Muscle layer of colon (tissue), 2 donors: ENCODE measurements at regions not wholly inside any gene's neighbourhood (a gene's known extent, or its start where the extent isn't known, plus 50 kb on each side); places are given as distances from the start of the nearest gene placed in this dataset.
"Not testable (repeated sequence)": the region's sequence is repeated elsewhere in the genome, so short reads cannot be mapped to it uniquely, and the experiment has no call there.

Experiments
- H3K27ac ChIP-seq: one replicate; pipeline ENCODE4 v1.7.0; 2013; ENCODE audit warnings: low read depth, mild to moderate bottlenecking, low read length, moderate library complexity
- H3K27me3 ChIP-seq, 2 donors: one replicate each; pipeline ENCODE4 v1.7.0; 2013; ENCODE audit warnings: low read length in 2 of 2, mild to moderate bottlenecking in 2 of 2; ENCODE audit not compliant: insufficient read depth in 2 of 2, control insufficient read depth in 1 of 2
- H3K36me3 ChIP-seq: one replicate; pipeline ENCODE4 v1.7.0; 2013; ENCODE audit warnings: mild to moderate bottlenecking, low read length; ENCODE audit not compliant: insufficient read depth
- H3K4me1 ChIP-seq: one replicate; pipeline ENCODE4 v1.7.0; 2013; ENCODE audit warnings: mild to moderate bottlenecking, low read length; ENCODE audit not compliant: insufficient read depth
- H3K4me3 ChIP-seq, 2 donors: one replicate each; pipeline ENCODE4 v1.7.0; 2013; ENCODE audit warnings: low read length in 2 of 2, low read depth in 1 of 2, mild to moderate bottlenecking in 1 of 2, moderate library complexity in 1 of 2
- H3K9ac ChIP-seq: one replicate; pipeline ENCODE4 v1.7.0; 2013; ENCODE audit warnings: low read length
- H3K9me3 ChIP-seq: one replicate; pipeline ENCODE4 v1.7.0; 2013; ENCODE audit warnings: mild to moderate bottlenecking, low read length
- donor health status: abdominal sarcoma.
- donor health status: Adenocarcinoma of cecum.

DNA sequence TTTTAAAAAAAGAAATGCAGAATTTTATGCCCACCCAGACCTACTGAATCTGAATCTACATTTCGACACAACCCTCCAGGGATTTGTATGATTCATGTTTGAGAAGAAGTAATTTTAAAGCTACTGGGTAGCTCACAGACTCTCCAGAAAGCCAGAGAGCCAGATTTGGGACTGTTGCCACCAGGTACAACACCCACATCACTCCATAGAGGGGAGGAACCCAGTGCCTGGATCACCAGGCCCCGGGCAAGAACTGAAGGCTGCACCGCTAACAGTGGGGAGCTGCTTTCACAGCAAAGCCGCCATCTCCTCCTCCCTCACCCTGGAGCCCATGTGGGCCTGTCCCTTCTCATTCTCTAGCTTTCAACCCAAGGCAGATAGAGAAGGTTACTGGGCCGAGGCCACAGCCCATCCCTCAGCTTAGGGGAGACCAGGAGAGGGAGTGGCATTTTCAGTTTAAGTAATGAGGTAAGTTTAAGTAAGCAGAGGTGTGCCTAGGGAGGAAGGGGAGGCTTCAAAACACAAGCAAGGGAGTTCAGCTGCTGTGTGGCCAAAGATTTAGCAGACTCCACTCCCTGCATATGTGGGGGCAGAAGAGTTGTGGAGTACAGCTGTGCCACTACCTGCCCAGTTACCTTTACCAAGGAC is 109.8 kb downstream of the IL12A start:
- Histone ChIP-seq H3K4me1 (no peaks in the 10 kb centered on the region), H3K9me3 (no peaks in the 10 kb centered on the region), H3K4me3 (no peak overlapping the region), H3K27ac (no peak overlapping the region), H3K36me3 (no peaks in the 10 kb centered on the region), H3K27me3 (no peaks in the 10 kb centered on the region), H3K9ac (no peak overlapping the region)

DNA sequence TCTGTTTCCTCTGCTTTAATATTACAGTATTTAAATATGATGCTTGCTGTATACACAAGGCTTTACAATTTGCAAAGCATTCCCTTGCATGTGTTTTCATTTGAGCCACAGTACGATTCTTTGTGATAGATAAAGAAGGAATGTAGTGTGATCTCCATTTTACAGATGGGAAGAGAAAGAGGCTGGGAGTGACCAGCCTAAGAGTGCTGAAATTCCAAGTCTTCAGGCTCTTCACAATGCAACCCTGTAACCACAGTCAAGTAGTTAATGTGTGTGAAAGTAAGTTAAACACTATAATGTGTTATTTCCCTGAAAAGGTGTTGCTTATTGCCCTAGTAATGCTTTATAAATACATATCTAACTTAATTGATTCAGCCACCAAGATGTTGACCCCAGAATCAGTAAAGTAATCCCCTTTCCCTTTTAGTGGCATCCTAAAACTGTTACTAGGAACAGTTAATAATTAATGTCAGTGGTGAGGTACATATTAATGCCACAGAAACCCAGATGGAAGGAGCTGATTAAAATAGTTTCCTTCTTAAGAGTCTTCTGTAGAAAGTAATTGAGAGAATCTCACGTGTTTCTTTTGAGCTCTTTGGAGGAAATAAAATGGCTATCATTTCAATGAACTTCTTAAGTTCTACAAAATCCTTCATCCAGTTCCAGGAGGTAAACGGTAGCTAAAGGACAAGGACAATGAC is 110.4 kb downstream of the IL12A start:
- H3K9ac ChIP-seq: no peak overlapping the region
- H3K4me3 ChIP-seq: no peak overlapping the region
- H3K36me3 ChIP-seq: no peaks in the 10 kb centered on the region
- no peaks in the 10 kb centered on the region for H3K27me3 ChIP-seq
- no peak overlapping the region for H3K27ac ChIP-seq
- no peaks in the 10 kb centered on the region for H3K9me3 ChIP-seq
- no peaks in the 10 kb centered on the region for H3K4me1 ChIP-seq

DNA sequence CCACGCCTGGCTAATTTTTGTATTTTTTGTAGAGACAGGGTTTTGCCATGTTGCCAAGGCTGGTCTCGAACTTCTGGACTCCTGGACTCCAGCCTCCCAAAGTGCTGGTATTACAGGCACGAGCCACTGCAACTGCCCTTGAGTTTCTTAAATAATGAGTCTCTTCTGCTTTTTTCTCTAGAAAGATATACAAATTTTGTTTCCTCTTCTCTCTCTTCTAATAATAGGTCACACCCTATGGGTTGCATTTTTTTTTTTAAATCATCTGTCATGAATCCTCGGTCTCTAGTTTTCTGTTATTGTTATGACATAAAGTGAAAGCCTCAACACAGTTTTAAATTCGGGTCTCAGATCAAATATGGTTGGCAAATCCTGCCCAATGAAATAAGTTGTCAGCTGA is 111.2 kb downstream of the IL12A start:
- Histone ChIP-seq H3K4me3 (no peak overlapping the region), H3K27me3 (no peaks in the 10 kb centered on the region), H3K9ac (no peak overlapping the region), H3K4me1 (no peaks in the 10 kb centered on the region), H3K36me3 (no peaks in the 10 kb centered on the region), H3K9me3 (no peaks in the 10 kb centered on the region), H3K27ac (no peak overlapping the region)

DNA sequence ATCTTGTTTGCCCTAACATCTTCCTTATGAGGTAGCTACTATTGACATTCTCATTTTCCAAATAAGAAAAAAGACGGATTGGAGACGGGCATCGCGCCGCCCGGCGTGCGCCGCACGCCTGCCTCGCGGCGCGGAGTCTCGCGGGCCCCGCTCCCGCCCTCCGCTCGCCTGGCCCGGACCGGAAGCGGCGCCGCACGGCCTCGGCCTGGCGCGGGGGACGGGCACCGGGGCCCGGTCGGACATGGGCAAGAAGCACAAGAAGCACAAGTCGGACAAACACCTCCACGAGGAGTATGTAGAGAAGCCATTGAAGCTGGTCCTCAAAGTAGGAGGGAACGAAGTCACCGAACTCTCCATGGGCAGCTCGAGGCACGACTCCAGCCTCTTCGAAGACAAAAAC is 112.0 kb downstream of the IL12A start:
- Histone ChIP-seq H3K4me1 (no peaks in the 10 kb centered on the region), H3K9me3 (no peaks in the 10 kb centered on the region), H3K27ac (no peak overlapping the region), H3K9ac (no peak overlapping the region), H3K27me3 (no peaks in the 10 kb centered on the region), H3K4me3 (no peak overlapping the region), H3K36me3 (no peaks in the 10 kb centered on the region)

DNA sequence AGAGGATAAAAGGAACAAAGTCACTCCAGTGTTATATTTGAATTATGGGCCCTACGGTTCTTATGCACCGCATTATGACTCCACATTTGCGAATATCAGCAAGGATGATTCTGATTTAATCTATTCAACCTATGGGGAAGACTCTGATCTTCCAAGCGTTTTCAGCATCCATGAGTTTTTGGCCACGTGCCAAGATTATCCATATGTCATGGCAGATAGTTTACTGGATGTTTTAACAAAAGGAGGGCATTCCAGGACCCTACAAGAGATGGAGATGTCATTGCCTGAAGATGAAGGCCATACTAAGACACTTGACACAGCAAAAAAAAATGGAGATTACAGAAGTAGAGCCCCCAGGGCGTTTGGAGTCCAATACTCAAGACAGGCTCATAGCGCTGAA is 113.4 kb downstream of the IL12A start:
- H3K36me3 ChIP-seq, H3K9me3 ChIP-seq, H3K4me3 ChIP-seq, H3K27ac ChIP-seq, H3K9ac ChIP-seq, H3K4me1 ChIP-seq, H3K27me3 ChIP-seq: not testable (repeated sequence)

DNA sequence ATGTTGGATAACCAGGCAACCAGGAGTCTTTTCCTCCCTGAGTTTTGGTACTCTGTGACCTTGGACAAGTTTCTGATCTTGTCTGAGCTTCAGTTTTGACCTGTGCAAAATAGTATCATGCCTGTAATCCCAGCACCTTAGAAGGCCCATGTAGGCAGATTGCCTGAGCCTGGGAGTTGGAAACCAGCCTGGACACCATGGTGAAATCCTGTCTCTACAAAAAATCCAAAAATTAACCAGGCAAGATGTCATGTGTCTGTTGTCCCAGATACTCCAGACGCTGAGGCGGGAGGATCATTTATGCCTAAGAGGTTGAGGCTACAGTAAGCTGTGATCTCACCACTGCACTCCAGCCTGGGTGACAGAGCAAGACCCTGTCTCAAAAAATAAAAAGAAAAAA is 114.8 kb downstream of the IL12A start:
- Histone ChIP-seq H3K27ac (no peak overlapping the region), H3K4me1 (no peaks in the 10 kb centered on the region), H3K27me3 (no peaks in the 10 kb centered on the region), H3K9me3 (no peaks in the 10 kb centered on the region), H3K9ac (no peak overlapping the region), H3K4me3 (no peak overlapping the region), H3K36me3 (no peaks in the 10 kb centered on the region)

DNA sequence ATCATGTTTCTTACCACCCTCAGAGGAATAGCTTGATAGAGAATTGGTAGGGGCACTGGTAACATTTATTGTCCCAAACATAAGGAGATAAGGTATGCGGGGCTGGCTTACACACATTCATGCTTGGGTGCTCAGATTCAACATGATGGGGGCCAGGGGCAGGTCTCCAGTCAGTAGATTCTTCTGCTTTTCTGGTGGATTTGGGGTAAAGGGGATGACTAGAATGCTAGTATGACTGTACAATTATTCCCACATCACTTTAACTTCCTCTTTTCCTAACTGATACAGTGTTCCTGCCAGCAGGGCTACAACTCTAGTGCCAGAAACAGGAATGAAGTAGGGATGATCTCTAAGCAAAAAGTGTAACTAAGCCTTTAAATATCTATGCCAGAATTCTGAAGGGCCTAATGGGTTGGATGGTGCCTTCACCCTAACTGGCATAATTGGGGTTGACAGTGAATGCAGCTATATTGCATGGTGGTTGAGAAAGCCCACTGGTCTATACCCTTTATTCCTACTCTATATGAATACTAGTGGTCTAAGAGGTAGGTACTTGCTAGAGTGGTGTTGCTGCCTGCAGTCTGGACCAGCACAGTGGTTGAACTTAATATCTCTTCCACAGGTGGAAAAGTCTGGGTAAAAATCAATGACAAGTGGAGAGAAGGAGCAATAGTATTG is 117.4 kb downstream of the IL12A start:
- Histone ChIP-seq H3K4me3 (no peak overlapping the region), H3K4me1 (no peaks in the 10 kb centered on the region), H3K9me3 (no peaks in the 10 kb centered on the region), H3K27ac (no peak overlapping the region), H3K36me3 (no peaks in the 10 kb centered on the region), H3K27me3 (no peaks in the 10 kb centered on the region), H3K9ac (no peak overlapping the region)

DNA sequence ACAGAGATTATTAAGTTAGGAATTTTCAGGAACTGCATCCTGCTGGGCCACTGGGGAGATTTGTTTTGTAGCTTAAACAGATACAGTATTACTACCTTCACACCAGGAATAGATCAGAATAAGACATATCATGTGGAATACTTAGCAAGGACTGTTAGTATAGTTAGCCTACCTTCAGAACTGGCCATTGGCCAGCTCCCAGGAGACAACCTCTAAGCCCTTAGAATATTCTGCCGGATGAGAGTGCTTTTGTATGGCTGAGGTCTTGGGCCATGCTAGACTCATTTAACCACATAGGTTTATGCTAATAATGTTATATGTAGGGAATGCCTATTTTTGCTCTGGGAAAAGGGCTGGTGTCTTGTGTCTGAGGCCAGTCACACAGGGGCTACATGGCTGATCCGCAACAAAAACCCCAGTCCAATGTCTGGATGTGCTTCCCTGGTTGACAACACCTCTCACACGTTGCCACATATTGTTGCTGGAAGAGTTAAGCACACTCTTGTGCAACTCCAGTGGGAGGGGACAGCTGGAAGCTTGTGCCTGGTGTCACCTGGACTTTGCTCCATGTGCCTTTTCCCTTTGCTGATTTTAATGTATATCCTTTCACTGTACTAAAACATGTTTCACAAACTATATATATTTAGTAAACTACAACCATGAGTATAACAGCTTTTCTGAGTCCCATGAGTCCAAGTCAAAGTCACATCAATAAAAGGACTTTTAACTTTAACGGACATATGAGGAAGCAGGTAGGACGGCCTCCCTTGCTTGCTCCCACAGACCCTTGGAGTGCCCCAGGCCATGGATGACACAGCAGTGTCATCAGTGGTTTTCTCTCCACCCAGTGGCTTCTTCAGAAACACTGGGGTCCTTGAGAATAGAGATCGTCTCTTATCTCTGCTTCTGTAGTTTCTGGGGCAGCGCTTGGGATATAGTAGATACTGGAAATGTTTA is 118.0 kb upstream of the C3orf80 start:
- Histone ChIP-seq H3K27ac (no peak overlapping the region), H3K4me3 (no peak overlapping the region), H3K9me3 (no peaks in the 10 kb centered on the region), H3K9ac (no peak overlapping the region), H3K36me3 (no peaks in the 10 kb centered on the region), H3K4me1 (no peaks in the 10 kb centered on the region), H3K27me3 (no peaks in the 10 kb centered on the region)

DNA sequence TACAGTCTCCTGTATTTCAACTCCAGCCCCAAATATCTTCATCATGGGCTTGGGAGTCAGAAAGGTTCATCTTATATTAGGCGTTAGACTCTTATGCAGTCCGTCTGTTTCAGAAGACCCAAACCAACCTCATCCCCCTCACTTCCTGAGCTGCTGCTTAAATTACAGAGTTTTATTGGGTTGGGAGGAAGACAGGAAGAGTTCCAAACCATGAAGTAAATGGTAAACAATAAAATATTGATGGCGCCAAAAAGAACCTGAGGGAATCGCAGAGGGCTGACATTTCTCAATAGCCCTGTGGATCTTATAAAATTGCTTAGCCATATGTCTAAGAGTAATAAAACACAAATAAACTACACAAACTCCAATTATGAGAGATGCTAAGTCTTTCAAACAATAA is 116.9 kb upstream of the C3orf80 start:
- Histone ChIP-seq H3K27ac (no peak overlapping the region), H3K36me3 (no peaks in the 10 kb centered on the region), H3K27me3 (no peaks in the 10 kb centered on the region), H3K4me3 (no peak overlapping the region), H3K9me3 (no peaks in the 10 kb centered on the region), H3K4me1 (no peaks in the 10 kb centered on the region), H3K9ac (no peak overlapping the region)

DNA sequence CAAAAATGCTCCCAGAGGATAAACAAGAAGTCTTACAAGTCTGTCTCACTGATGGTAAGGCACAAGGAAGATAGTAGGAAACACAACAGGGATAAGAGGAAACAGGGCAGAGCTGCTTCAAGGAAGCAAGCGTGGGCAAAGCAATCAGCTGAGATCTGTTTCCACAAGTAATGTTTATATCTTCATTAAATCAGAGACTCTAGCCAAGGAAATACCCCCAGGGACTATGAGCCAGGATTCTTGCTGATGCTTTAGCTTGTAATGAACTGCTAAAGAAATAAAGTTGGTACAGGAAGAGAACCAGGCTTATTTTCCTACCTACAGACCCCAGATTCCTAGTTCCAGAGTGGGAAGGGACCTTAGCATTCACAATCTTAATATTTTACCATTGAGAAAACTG is 112.7 kb upstream of the C3orf80 start:
- Histone ChIP-seq H3K9me3 (no peaks in the 10 kb centered on the region), H3K27ac (no peak overlapping the region), H3K36me3 (no peaks in the 10 kb centered on the region), H3K4me3 (no peak overlapping the region), H3K4me1 (no peaks in the 10 kb centered on the region), H3K27me3 (no peaks in the 10 kb centered on the region), H3K9ac (no peak overlapping the region)

DNA sequence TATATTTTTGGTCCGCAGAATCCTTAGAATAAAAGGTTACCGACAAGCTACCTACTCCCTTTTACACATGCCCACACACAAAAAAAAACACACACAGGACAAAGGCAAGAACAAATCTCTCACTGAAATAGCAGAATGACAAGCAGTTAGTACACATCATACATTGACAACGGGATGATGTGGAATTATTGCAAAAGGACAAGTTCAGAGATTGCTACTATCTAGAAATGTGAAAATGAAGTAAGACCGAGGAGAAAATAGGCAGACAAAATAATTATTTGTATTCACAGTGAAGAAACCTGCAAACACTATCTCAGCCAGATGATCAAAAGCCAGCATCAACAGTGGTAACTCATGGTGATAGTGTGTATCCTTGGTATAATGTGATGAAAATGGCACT is 112.2 kb upstream of the C3orf80 start:
- Histone ChIP-seq H3K4me1 (no peaks in the 10 kb centered on the region), H3K4me3 (no peak overlapping the region), H3K27ac (no peak overlapping the region), H3K9me3 (no peaks in the 10 kb centered on the region), H3K27me3 (no peaks in the 10 kb centered on the region), H3K36me3 (no peaks in the 10 kb centered on the region), H3K9ac (no peak overlapping the region)
